Astrocyte of the spinal cord (primary cell): ENCODE measurements at regions not wholly inside any gene's neighbourhood (a gene's known extent, or its start where the extent isn't known, plus 50 kb on each side); places are given as distances from the start of the nearest gene placed in this dataset.

Source experiments
- DNase-seq: peaks from one replicate; pipeline ENCODE4 v3.0.0; 2011; ENCODE audit warnings: low read depth, low spot score
- H3K4me3 ChIP-seq: 2 replicates; pipeline ENCODE4 v1.5.1; 2011; ENCODE audit warnings: low read depth, mild to moderate bottlenecking, low read length, moderate library complexity
- CTCF ChIP-seq: IDR thresholded peaks from 2 replicates; pipeline ENCODE4 v1.5.1; 2012; ENCODE audit warnings: low read depth, mild to moderate bottlenecking, low read length, inconsistent platforms
- in situ Hi-C: cut with HindIII; loops from 2 replicates; pipeline ENCODE4 v1.10.0; 2017; ENCODE audit warnings: low sequenced_read_pairs

DNA sequence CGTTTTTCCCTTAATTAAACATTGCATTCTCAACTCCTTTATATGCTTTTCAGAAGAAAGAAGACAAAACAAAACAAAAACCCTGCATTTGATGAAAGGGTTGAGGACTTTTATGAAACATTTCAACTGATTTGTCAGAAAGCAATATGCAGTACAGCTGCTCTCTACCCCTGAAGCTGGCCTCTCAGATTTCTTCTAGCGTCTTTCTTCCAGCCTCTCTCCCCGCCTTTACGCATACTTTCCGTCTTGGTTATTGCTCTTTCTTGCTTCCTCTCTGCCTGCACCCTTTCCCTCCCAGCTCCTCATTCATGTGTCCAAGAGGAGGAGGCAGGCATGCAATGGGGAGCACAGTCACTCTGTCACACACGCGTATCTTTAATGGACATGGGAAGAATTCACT is 91.0 kb upstream of the COL1A2 start:
- no peak for TF ChIP-seq CTCF
- in situ Hi-C loops: no loop called here
- no peak overlapping the region for H3K4me3 ChIP-seq
- peak; percentile 82 for DNase-seq

DNA sequence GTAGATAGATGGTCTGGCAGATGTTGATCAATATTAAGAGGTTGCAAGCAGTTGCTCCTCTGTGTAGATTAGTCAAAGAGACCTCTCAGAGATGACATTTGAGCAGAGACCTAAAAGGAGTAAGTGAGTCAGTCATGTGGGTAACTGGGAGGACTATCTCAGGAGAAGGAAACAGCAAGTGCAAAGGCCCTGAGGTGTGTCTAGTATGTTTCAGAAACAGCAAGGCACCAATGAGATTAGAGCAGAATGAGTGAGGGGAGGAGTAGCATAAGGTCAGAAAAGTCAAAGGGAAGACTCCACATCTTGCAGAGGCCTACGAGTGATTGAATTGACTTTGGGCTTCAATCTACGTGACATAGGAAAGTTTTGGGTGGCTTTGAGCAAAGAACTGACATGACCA is 89.8 kb upstream of the COL1A2 start:
- DNase-seq: no peak
- no peak overlapping the region for H3K4me3 ChIP-seq
- no peak for TF ChIP-seq CTCF
- in situ Hi-C loops: no loop called here

- H3K4me3 ChIP-seq: no peak overlapping the region
- in situ Hi-C loops: no loop called here
- no peak for TF ChIP-seq CTCF
- DNase-seq: no peak
These were observed 88.9 kb upstream of the COL1A2 start for GRCh38 chr7:94305836-94306235.

DNA sequence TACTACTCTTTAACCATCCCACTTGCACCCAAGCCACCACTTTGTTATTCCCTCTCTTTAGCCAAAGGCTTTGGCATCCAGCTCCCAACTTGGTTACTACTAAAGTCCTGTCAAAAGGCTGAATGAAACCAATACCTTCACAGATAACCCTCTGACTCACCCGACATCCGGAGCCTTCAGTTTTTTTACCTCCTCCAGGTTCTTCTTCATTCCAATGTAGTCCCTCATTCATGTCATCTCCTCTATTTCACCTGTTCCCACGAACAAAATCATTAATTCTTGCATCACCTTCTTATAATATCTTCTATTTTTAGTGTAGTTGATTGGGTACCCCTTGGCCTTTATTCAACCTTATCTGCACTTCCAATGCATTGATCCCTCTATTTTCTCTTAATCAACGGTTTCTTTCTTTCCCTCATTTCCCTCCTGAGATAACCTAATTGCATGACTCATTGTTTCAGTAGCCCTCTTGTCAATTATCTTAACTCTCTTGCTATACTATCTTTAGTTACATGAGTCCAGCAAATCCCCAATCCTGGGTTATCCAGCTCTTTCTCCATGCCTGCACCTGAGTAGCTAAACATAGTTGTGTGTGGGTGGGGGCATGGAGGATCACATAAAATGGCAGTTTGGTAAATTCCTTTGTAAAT is 87.2 kb upstream of the COL1A2 start:
- TF ChIP-seq CTCF: no peak
- in situ Hi-C loops: no loop called here
- no peak overlapping the region for H3K4me3 ChIP-seq
- DNase-seq: no peak

DNA sequence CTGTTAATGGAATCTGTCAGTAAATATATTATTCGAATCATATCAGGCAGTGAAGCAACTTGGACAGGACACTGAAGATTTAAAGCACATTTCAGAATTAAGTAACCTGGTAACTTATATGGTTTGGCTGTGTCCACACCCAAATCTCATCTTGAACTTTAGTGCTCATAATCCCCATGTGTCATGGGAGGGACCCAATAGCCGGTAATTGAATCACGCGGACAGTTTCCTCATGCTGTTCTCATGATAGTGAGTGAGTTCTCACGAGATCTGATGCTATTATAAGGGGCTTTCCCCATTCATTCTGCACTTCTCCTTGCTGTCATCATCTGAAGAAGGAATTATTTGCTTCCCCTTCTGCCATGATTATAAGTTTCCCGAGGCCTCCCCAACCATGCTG is 83.2 kb upstream of the COL1A2 start:
- no peak for DNase-seq
- in situ Hi-C loops: no loop called here
- H3K4me3 ChIP-seq: no peak overlapping the region
- TF ChIP-seq CTCF: no peak

GRCh38 chr7:94313926-94314325 is 80.8 kb upstream of the COL1A2 start:
- in situ Hi-C loops: no loop called here

More at GRCh38 chr7:94313926-94314325, 80.8 kb upstream of the COL1A2 start:
- TF ChIP-seq CTCF: no peak
- H3K4me3 ChIP-seq: no peak overlapping the region
- peak; percentile 93 for DNase-seq
